IgD-negative memory B cell (primary cell): ENCODE measurements at regions not wholly inside any gene's neighbourhood (a gene's known extent, or its start where the extent isn't known, plus 50 kb on each side); places are given as distances from the start of the nearest gene placed in this dataset.

Experiments
- H3K27ac Mint-ChIP-seq, 3 donors: one replicate each; pipeline ENCODE4 v1.8.0; 2020 to 2022; ENCODE audit warnings: mild to moderate bottlenecking in 3 of 3, mixed read lengths in 3 of 3, moderate library complexity in 1 of 3
- H3K27me3 Mint-ChIP-seq: one replicate; pipeline ENCODE4 v1.8.0; 2021; ENCODE audit warnings: mixed read lengths
- H3K36me3 Mint-ChIP-seq: one replicate; pipeline ENCODE4 v1.8.0; 2020; ENCODE audit warnings: mild to moderate bottlenecking, mixed read lengths
- H3K4me1 Mint-ChIP-seq, 3 donors: one replicate each; pipeline ENCODE4 v1.8.0; 2020 to 2022; ENCODE audit warnings: mixed read lengths in 3 of 3, mild to moderate bottlenecking in 1 of 3
- H3K4me3 Mint-ChIP-seq, 4 donors: one replicate each; pipeline ENCODE4 v1.8.0; 2020 to 2022; ENCODE audit warnings: mild to moderate bottlenecking in 4 of 4, mixed read lengths in 4 of 4, moderate library complexity in 3 of 4
- H3K9me3 Mint-ChIP-seq, 3 donors: one replicate each; pipeline ENCODE4 v1.8.0; 2020 to 2021; ENCODE audit warnings: mixed read lengths in 3 of 3, mild to moderate bottlenecking in 1 of 3

DNA sequence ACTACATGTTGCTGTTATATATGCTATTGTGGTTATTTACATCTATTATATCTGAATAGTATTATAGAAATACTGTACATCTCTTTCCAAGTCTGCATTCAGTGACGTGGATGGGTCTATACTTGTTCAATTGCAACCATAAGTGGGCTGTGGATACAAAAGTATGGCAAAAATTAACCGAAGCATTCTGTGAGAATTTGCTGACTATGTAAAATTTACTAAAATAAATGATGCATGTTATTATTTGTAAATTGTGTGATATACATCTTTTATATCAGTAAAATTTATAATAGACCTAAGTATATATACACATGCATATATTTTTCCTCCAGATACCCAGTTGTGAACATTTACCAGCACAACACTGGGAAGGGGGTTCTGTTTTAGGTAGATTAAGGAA, 215.1 kb downstream of the NECTIN3 start:
- H3K4me3 Mint-ChIP-seq, result no peak overlapping the region
- peaks cover 0 to 5% (median 0%) of the 10 kb centered on the region in 3 donors for H3K4me1 Mint-ChIP-seq
- peaks cover 0 to 3% (median 2%) of the 10 kb centered on the region in 3 donors for H3K9me3 Mint-ChIP-seq
- H3K27me3 Mint-ChIP-seq, result no peaks in the 10 kb centered on the region
- no peaks in the 10 kb centered on the region for H3K36me3 Mint-ChIP-seq
- no peak overlapping the region for H3K27ac Mint-ChIP-seq

DNA sequence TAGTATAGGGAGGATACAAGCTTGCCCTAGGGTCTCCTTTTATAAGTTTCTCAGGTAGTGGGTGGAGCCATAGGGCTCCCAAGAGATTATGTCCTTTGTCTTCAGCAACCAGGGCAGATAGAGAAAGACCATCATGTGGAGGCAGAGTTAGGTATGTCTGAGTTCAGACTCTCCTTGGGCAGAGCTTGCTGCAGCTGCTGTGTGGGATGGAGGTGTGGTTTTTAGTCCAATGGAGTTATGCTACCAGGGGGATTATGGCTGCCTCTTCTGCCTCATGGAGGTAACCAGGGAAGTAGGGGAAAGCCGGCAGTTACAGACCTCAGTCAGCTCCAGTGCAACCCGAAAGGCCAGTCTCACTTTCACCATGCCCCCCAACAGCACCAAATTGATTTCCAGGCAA, 220.5 kb downstream of the NECTIN3 start:
- H3K27ac Mint-ChIP-seq, result no peak overlapping the region
- no peaks in the 10 kb centered on the region for H3K27me3 Mint-ChIP-seq
- no peaks in the 10 kb centered on the region for H3K4me1 Mint-ChIP-seq

GRCh38 chr3:111299192-111299615, 227.6 kb downstream of the NECTIN3 start:
- H3K27ac Mint-ChIP-seq, result no peak overlapping the region

More for the DNA sequence above, 220.5 kb downstream of the NECTIN3 start:
- Mint-ChIP-seq H3K36me3 (no peaks in the 10 kb centered on the region), H3K9me3 (peaks cover 0 to 2% (median 1%) of the 10 kb centered on the region in 3 donors), H3K4me3 (no peak overlapping the region)

DNA sequence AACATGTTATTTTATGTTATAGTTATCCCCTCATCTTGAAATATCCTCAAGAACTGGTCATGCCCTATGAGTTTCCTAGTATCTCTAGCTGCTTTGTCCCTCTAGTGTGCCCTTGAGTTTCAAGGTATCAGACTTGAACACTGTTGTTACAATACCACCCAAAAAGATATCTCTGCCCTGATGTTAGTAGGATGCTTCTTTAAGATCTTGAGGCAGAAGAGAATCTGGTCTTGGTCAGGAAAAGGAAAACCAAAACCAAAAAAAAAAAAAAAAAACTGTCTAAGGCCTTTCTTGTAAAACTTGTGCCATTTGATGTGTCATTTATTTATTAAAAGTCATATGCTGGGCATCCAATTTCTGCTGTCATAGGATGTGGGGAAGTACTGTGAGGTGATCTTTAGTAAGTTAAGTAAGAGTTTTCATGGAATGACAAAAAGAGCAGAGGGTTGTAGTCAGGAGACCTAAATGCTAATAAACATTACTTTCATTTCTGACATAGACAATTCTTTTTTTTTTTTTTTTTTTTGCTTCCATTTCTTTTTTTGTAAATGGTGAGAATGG, 229.7 kb downstream of the NECTIN3 start:
- Mint-ChIP-seq H3K4me1 (no peaks in the 10 kb centered on the region), H3K27ac (no peak overlapping the region)

More at GRCh38 chr3:111299192-111299615, 227.6 kb downstream of the NECTIN3 start:
- no peaks in the 10 kb centered on the region for H3K36me3 Mint-ChIP-seq
- H3K27me3 Mint-ChIP-seq, result peaks cover 15% of the 10 kb centered on the region
- no peak overlapping the region for H3K4me3 Mint-ChIP-seq
- H3K9me3 Mint-ChIP-seq, result peaks cover 0 to 1% (median 0%) of the 10 kb centered on the region in 3 donors
- H3K4me1 Mint-ChIP-seq, result no peaks in the 10 kb centered on the region

GRCh38 chr3:111302063-111302462, 230.4 kb downstream of the NECTIN3 start:
- peaks cover 0 to 2% (median 0%) of the 10 kb centered on the region in 3 donors for H3K9me3 Mint-ChIP-seq
- H3K36me3 Mint-ChIP-seq, result no peaks in the 10 kb centered on the region
- H3K4me3 Mint-ChIP-seq, result no peak overlapping the region
- no peaks in the 10 kb centered on the region for H3K4me1 Mint-ChIP-seq
- H3K27me3 Mint-ChIP-seq, result peaks cover 19% of the 10 kb centered on the region
- H3K27ac Mint-ChIP-seq, result no peak overlapping the region

More for the DNA sequence above, 229.7 kb downstream of the NECTIN3 start:
- Mint-ChIP-seq H3K27me3 (peaks cover 19% of the 10 kb centered on the region), H3K9me3 (peaks cover 0 to 2% (median 0%) of the 10 kb centered on the region in 3 donors), H3K4me3 (no peak overlapping the region), H3K36me3 (no peaks in the 10 kb centered on the region)

DNA sequence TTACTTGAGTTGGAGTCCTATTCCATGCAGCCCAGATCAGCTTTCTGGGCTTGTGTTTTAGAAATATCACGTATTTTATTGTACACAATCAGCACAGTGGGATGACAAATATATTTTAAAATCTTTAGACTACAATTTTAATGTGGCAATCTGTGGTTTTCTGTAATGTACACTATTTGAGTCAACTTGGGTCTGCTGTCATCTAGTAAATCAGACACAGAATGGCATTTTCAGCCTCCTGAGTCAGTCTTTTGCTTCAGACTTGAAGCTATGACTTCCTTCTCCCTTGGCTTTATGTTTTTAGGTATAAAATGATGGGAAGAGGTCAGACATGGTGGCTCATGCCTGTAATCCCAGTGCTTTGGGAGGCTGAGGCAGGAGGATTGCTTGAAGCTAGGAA, 232.1 kb downstream of the NECTIN3 start:
- Mint-ChIP-seq H3K27ac (no peak overlapping the region), H3K4me3 (no peak overlapping the region), H3K27me3 (peaks cover 15% of the 10 kb centered on the region), H3K36me3 (no peaks in the 10 kb centered on the region), H3K9me3 (peaks cover 0 to 2% (median 0%) of the 10 kb centered on the region in 3 donors), H3K4me1 (no peaks in the 10 kb centered on the region)

- peaks cover 0 to 11% (median 8%) of the 10 kb centered on the region in 3 donors for H3K4me1 Mint-ChIP-seq
- no peak overlapping the region for H3K27ac Mint-ChIP-seq
- no peak overlapping the region for H3K4me3 Mint-ChIP-seq
- H3K27me3 Mint-ChIP-seq, result peaks cover 6% of the 10 kb centered on the region
- peaks cover 0 to 2% (median 0%) of the 10 kb centered on the region in 3 donors for H3K9me3 Mint-ChIP-seq
- H3K36me3 Mint-ChIP-seq, result no peaks in the 10 kb centered on the region
Measured at GRCh38 chr3:111307676-111308075, 234.3 kb upstream of the CD96 start.

GRCh38 chr3:111311126-111311525, 230.9 kb upstream of the CD96 start:
- Mint-ChIP-seq H3K4me3 (no peak overlapping the region), H3K4me1 (peaks cover 0 to 11% (median 8%) of the 10 kb centered on the region in 3 donors), H3K27me3 (no peaks in the 10 kb centered on the region), H3K27ac (no peak overlapping the region), H3K9me3 (no peaks in the 10 kb centered on the region), H3K36me3 (no peaks in the 10 kb centered on the region)

DNA sequence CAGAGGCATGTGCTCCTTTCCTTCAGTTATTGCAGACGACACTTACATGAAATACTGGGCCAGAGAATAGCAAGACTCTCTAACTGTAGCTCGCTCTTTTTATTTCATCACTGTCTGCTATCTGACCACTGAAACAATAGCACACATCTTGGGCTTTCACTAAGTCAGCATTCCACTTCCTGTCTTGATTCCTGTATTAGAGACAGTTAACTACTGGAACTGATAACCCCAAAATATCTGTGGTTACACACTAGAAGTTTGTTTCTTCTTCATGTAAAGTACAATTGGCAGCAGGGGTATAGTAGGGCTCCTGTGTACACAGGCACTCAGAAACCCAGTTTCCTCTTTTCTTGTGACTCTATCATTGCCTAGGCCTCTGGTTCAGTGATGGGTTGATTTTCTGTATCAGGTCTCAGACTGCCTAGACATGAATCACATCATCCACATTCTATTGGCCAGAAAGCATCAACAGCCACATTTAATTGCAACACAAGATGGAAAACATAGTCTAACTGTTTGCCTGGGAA, 230.2 kb upstream of the CD96 start:
- Mint-ChIP-seq H3K27ac (no peak overlapping the region), H3K9me3 (no peaks in the 10 kb centered on the region), H3K27me3 (no peaks in the 10 kb centered on the region), H3K36me3 (no peaks in the 10 kb centered on the region), H3K4me1 (peaks cover 0 to 11% (median 8%) of the 10 kb centered on the region in 3 donors), H3K4me3 (peak overlapping the region in 1 of 4 donors; percentile 29)

- H3K4me3 Mint-ChIP-seq, result no peak overlapping the region
Measured at GRCh38 chr3:111314181-111314873, 227.7 kb upstream of the CD96 start.

DNA sequence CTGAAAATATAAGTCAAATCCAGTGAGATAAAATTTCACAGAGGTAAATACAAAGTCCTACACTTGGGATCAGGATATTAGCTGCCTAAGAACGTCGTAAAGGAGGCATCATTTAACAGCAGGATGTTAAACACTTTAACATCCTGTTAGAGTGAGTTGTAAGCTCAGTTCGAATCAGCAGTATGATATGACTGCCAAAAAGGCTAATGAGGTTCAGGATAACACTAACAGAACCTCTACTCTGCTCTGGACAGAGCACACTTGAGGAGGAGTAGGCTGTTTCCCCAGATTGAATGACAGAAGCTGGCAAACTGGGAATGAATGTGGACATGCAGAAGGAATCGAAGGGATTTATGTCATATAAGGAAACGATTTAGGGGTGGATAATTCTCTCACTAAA, 227.1 kb upstream of the CD96 start:
- no peak overlapping the region for H3K27ac Mint-ChIP-seq
- H3K4me1 Mint-ChIP-seq, result peaks cover 0 to 11% (median 8%) of the 10 kb centered on the region in 3 donors
- no peaks in the 10 kb centered on the region for H3K27me3 Mint-ChIP-seq
- H3K4me3 Mint-ChIP-seq, result no peak overlapping the region
- no peaks in the 10 kb centered on the region for H3K9me3 Mint-ChIP-seq
- peaks cover 2% of the 10 kb centered on the region for H3K36me3 Mint-ChIP-seq

More at GRCh38 chr3:111314181-111314873, 227.7 kb upstream of the CD96 start:
- no peaks in the 10 kb centered on the region for H3K27me3 Mint-ChIP-seq
- peaks cover 2% of the 10 kb centered on the region for H3K36me3 Mint-ChIP-seq
- H3K27ac Mint-ChIP-seq, result no peak overlapping the region
- H3K4me1 Mint-ChIP-seq, result peaks cover 0 to 11% (median 8%) of the 10 kb centered on the region in 3 donors
- H3K9me3 Mint-ChIP-seq, result no peaks in the 10 kb centered on the region

DNA sequence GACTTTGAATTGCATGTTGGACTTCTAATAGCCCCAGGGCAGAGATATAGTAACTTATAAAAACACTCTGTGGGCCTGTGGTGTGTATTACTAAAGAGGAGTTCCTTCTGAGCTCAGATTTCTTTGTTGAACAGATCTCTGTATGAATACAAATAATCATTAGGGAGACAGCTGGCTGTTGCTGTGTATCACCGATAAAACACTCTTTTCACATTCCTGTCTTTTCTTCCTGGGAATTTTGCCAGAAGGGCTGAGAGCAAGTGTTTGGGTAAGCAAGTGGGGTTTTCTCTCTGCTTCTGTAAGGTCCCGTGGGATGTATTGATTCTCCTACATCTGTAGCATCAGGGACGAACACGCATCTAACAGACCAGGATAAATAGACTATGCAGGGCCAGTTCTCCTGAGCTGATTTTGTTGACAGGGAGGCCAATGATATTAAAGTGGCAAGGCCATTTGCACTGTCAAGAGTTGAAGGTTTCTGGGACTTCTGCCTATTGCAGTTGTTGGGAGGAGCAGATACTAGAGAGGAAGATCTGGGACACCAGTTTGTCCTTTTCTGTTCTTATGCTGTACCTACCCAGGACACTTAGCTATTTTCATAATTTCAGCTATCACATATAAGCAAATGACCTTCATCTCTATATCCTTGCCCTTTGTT, 225.9 kb upstream of the CD96 start:
- Mint-ChIP-seq H3K27me3 (no peaks in the 10 kb centered on the region), H3K4me1 (peaks cover 0 to 8% (median 5%) of the 10 kb centered on the region in 3 donors), H3K9me3 (no peaks in the 10 kb centered on the region), H3K27ac (no peak overlapping the region), H3K4me3 (no peak overlapping the region), H3K36me3 (peaks cover 2% of the 10 kb centered on the region)

DNA sequence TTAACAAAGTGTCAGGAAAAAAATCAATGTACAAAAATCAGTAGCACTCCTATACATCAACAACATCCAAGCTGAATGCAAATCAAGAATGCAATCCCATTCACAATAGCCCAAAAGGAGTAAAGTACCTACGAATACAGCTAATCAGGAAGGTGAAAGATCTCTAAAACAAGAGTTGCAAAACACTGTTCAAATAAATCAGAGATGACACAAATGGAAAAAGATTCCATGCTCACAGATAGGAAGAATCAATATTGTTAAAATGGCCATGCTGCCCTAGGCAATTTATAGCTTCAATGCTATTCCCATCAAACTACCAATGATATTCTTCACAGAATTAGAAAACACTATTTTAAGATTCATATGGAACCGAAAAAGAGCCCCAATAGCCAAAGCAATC, 223.7 kb upstream of the CD96 start:
- Mint-ChIP-seq H3K27me3 (no peaks in the 10 kb centered on the region), H3K4me1 (no peaks in the 10 kb centered on the region), H3K9me3 (no peaks in the 10 kb centered on the region), H3K36me3 (peaks cover 2% of the 10 kb centered on the region), H3K27ac (no peak overlapping the region), H3K4me3 (no peak overlapping the region)

DNA sequence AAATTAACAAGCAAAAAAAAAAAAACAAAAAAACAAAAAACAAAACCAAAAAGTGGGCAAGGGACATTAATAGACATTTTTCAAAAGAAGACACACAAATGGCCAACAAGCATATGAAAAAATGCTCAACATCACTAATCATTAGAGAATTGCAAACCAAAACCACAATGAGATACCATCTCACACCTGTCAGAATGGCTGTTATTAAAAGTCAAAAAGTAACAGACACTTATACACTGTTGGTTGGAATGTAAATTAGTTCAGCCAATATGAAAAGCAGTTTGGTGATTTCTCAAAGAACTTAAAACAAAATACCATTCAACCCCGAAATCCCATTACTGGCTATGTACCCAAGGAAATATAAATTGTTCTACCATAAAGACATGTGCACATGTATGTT, 222.4 kb upstream of the CD96 start:
- no peak overlapping the region for H3K27ac Mint-ChIP-seq
- H3K27me3 Mint-ChIP-seq, result no peaks in the 10 kb centered on the region
- H3K9me3 Mint-ChIP-seq, result no peaks in the 10 kb centered on the region
- H3K36me3 Mint-ChIP-seq, result peaks cover 2% of the 10 kb centered on the region
- H3K4me3 Mint-ChIP-seq, result no peak overlapping the region
- H3K4me1 Mint-ChIP-seq, result peaks cover 4 to 12% (median 11%) of the 10 kb centered on the region in 3 donors

- Mint-ChIP-seq H3K4me1 (peaks cover 11 to 22% (median 19%) of the 10 kb centered on the region in 3 donors), H3K27ac (no peak overlapping the region), H3K27me3 (no peaks in the 10 kb centered on the region), H3K36me3 (peaks cover 2% of the 10 kb centered on the region), H3K9me3 (no peaks in the 10 kb centered on the region), H3K4me3 (no peak overlapping the region)
Measured at GRCh38 chr3:111321786-111322185, 220.2 kb upstream of the CD96 start.
